ENCODE measurements at regions not wholly inside any gene's neighbourhood (a gene's known extent, or its start where the extent isn't known, plus 50 kb on each side); places are given as distances from the start of the nearest gene placed in this dataset.
"Not testable (repeated sequence)": the region's sequence is repeated elsewhere in the genome, so short reads cannot be mapped to it uniquely, and the experiment has no call there.

DNA sequence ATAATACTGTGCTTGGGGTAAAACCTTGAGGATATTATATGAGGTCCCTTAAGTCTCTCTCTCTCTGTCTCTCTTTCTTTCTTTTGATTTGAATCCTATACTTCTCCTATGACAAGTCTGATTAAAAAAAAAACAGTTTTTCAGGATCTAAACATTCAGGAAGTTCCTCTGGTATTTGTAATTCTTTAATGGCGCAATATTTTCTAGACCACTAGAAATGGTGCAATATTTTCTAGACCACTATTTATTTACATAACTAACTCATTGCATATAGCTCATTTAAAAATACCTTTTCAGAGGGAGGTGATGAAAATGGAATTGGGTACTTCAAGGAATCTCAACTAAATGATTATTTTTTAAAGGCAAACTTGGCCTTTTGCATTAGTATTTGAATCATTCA, 1235.3 kb downstream of the GATA3 start:
- no peak for DNase-seq (ENCODE audit: low spot score)

DNA sequence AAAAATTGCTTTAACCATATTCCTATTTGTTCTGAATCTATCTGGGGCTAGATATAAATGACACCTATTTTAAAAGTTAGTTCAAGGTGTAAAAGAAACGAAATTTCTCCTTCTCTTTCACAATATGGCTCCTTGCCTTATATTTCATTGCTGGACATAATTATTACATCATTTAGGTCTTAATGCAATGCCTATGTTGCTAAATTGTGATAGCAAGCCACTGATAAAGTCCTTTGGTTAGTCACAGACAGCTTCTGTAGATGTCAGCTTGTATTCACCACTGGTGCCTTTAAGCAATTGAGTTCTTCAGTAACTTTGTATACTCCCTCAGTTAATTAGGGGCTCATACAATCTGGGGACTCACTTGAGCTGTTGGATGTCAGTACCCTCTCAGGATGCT, 1236.6 kb downstream of the GATA3 start:
- DNase-seq (ENCODE audit: low spot score) = no peak

DNA sequence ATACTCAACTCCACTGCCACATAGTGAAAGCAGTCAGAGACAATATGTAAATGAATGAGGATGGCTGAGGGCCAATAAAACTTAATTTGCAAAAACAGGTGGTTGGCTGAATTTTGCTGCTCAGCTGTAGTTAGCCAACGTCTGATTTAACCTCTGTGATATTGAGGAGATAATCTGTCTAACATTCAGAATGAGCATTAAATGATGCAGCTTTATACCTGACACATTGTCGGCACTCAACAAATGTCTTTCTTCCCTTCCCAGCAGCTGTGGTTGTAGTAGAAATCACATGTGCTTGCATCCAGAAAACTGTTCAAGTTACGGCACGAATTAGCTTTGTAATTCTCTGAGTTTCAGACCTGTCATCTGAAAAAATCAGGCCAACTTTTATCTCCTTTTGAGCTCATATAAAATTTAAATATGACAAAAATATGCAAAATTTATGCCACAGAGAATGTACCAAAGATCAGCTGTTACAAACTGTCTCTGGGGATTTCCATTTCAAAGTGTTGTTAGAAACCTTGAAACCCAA, 1239.7 kb downstream of the GATA3 start:
- DNase-seq (ENCODE audit: low spot score) = no peak

DNA sequence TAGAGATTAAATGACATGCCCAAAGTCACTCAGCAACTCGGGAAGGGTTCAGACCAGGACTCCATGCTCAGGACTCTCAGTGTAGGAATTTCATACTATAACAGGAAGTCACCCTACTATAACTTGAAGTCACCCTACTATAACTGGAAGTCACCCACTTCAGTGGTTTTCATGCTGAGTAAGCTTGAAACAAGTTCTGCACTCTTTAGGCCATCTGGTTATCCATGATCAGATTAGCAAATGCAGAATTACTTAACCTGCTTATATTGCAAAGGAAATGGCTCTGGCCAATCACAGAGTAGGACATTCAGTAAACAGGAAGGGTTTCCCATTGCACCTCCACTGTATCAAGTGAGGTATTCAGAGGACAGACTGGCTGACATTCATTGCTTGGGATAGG, 1240.4 kb downstream of the GATA3 start:
- DNase-seq (ENCODE audit: low spot score) = no peak

DNA sequence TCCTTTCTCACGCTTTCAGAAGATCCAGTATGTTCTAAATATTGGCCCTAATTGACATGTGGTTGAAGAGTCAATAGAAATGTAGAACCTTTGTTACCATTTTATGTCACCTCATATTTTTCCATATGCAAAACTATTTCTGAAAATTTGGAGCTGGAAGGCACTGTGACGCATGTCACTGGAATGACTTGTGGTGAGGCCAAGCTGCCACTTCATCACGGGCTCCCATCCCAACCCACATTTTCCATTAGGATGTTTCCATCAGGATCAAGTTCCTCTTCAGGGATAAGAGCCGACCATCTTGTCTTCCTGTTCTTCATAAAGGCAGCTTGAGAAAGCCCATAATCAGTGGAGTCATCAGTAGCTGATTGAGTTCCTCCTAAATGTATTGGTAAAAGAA, 1241.7 kb downstream of the GATA3 start:
- DNase-seq (ENCODE audit: low spot score) = no peak

DNA sequence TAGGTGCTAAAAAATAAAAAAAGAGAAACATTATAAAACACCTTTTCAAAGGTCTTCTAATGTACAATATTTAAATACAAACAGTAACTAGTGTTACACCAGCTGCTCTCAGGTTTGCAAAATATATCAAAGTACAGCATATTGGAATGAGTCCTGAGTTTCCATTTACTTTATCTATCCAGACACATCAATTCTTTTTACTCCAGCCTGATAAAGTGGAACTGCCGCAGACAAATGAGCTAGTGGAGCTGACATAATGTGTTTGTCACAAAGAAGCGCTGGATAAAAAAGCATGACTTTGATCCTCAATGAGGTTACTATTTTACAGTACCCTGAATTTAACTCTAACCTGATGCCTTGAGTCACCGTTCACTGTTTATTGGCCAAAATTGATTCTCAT, 1243.1 kb downstream of the GATA3 start:
- no peak for DNase-seq (ENCODE audit: low spot score)

DNA sequence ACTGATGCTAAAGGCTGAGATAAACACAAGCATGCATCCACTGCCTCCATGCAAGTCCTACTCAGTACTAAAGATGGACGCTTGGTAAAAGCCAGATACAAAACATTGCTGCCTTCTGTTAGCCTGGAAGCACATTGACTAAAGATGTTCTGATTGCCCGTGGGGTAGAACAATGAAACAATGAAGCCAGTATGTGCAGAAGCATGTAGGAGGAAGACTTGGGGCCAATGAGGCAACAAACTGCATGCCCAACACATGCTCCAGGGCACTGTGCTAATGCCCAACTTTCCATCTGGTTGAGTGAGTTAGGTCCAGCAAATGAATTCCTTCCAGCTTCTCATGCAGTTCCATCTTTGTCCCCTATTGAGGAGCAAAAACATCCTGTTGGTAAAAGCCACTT, 1245.5 kb downstream of the GATA3 start:
- DNase-seq (ENCODE audit: low spot score) = peak; percentile 5

DNA sequence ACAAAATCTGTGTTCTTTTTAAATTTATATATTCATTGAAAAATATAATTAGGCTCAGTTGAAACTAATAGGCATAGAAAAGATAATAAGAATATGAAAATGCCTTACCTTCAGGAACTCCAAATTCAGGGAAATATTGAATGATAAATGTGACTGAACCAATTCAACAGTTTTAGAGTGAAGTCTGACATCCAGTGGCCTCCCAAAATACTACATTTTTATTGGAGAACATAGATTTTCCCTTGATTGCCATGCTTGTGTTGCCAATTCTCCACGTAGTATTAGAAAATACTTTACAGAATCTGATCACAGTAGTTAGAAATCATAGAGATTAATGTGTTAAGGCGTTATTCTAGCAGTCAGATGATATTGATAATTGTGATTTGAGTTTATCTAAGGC, 1246.7 kb downstream of the GATA3 start:
- DNase-seq (ENCODE audit: low spot score) = peak; percentile 13

DNA sequence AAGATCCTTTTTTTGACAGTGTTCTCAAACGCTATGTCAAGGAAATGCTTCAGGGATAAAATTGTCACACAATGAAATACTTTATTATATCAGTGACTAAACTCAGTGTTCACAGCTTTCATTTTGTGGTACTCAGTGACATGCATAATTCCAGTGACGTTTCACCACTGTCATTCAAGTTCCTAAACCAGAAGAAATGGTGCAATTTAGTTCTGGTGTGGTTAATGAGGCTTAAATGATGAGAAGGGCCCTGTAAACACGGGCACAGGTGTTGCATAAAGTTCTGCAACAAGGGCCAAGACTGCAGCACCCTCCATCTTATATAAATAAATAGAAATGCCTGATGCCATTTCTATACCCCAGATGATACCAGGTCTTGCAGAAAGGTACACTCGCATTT, 1247.1 kb downstream of the GATA3 start:
- DNase-seq (ENCODE audit: low spot score) = no peak

DNA sequence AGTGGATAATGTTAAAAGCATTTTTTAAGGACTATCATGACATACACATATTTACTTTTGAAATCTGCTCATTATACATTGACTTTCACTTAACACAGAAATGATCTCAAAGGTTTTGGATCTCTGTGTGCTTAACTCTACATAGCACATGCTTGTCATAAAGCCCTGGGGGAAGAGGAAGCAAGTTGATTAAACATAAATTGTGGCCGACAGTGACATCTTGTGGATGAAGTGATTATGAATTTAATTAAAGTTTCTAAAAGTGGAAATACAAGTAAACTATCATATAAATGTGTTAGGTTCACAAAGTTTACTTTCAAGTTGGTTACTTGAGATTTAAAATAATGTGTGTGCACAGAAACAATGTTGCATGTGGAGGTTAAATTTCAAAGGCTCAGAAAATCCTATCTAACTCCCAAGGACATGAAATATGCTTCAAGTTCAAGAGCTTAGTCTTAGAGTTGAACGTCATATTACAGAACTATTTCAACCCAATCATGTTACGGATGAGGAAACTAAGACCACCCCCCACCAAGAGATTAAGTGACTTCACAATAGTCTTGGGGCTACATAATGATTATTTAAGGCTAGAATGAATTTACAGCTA, 1247.8 kb downstream of the GATA3 start:
- DNase-seq (ENCODE audit: low spot score) = peak; percentile 29

DNA sequence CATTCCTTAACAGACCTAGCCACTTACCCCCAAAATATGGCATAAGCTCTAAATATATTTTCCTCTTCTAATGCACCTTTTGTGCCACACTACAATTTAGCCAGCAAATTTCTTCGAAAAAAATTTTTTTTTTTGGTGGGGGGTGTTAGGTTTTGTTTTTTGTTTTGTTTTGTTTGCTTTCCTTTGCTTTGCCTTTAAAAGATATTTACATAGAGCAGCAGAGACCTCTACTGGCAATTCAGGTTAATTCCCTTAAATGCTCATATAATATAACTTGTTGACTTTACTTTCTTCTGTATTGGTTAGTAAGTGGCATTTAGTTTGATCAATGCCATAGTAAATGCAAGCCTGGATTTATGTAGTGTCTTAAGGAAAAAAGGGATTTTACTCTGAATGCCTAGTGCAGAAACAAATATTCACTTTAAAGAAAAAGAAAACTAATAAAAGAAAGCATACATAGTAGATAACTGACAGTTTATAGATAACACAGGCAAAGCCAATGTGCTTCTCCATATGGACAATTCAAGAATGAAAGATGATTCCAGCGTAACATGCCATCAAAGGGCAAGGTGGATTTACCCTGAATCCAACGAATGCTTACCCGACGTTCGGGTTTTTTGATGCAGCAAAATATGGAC, 1250.6 kb downstream of the GATA3 start:
- DNase-seq (ENCODE audit: low spot score) = peak; percentile 31

DNA sequence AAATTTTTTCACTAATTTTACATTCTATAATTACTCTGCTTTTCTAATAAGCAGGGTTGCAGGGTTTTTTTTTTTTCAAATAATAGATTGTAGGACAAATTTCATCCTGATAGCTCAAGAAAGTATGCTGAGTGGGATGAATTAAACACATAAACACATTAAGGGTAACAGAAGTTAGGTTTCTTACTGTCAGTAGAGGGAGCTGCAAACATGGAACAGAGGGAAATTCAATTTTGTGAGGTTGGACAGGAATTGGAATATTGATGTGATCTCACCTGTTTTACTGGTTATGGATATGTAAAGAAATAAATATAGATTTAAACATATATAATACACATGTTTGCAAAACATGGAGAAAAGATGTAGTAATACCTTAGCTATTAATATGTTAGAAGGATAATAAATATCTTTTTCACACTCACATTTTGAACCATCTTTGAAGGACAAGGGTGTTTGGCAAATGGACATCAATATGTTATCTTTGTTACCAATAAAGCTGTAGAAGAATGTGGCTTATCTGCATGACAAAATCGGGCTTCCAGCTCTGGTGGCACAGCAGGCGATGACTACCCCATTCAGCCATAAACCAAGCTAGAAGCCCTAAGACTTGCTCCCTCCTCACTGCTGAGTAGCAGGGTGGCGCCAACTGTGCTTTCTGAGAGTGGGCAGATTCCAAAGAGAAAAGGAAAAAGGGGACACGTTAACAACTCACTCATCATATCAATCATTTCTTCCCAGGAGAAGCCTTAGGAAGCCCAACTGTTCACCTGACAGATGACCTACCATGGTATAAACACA, 1257.4 kb downstream of the GATA3 start:
- DNase-seq (ENCODE audit: low spot score) = no peak

DNA sequence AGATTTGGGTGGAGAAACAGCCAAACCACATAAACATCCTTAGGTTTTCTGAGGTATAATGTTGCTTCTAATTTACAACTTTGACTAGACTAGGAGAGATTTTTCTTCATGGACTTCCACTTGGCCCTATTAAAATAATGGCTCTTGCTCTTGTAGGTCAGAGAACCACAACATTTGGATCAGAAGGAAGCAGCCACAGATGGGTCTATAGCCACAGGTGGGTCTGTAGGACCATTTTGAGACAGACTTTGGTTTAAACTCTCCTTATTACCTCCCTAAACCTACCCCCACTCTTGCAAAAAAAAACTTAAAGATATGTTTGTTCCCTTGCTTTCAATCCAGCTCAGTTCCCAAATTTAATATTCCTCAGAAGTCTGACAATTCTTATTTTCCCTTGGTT, 1260.8 kb downstream of the GATA3 start:
- no peak for DNase-seq (ENCODE audit: low spot score)

DNA sequence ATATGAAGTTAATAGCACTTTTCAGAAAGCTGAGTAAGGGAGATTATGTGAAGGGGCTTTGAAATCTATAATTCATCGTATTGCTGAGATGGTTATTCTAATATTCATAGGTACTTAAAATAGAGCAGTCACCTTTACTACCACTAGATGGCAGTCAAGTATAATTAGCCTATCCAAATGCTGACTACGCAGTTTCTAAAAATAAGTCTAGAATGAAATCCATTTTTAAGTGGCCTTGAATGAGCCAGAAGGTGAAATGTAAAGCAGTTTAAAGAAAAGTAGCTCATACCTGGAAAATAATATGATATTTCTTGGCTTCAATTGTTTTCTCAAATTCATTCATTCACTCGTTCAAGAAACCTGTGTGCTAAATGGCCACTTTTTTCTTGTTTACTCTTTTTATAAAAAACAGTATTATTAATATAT, 1277.1 kb downstream of the GATA3 start:
- DNase-seq (ENCODE audit: low spot score) = peak; percentile 74

DNA sequence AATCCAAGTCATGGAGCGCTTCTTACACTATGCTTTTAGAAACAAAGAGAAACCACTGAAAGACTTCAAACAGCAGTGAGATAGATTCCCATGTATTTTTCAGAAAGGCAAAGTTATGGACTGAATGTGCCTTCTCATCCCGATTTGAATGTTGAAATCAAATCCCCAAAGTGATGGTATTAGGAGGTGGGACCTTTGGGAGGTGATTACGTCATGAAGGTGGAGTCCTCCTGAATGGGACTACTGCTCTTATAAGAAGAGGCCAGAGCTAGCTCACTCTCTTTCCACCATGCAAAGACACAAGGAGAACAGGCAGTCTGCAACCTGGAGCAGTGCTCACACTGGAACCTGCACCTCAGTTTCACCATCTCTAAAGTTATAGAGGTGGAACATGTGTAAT, 1279.8 kb downstream of the GATA3 start:
- DNase-seq (ENCODE audit: low spot score) = no peak

DNA sequence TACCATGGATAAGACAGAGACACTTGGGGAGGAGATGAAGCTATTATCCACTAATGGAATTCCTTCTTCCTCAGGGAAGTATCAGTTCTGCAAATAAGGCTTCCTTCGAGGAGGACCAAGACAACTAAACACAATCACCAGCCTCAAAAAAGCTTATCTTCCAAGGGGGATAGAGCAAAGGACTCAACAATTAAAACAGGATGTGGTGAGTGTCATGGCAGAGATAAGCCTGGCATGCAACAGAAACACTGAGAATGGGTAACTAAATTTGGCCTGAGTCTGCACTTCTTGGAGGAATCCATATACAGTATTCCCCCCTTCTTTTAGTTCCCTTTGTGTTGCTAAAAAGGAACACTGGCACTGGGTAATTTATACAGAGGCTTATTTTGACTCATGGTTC, 1285.2 kb downstream of the GATA3 start:
- no peak for DNase-seq (ENCODE audit: low spot score)

DNA sequence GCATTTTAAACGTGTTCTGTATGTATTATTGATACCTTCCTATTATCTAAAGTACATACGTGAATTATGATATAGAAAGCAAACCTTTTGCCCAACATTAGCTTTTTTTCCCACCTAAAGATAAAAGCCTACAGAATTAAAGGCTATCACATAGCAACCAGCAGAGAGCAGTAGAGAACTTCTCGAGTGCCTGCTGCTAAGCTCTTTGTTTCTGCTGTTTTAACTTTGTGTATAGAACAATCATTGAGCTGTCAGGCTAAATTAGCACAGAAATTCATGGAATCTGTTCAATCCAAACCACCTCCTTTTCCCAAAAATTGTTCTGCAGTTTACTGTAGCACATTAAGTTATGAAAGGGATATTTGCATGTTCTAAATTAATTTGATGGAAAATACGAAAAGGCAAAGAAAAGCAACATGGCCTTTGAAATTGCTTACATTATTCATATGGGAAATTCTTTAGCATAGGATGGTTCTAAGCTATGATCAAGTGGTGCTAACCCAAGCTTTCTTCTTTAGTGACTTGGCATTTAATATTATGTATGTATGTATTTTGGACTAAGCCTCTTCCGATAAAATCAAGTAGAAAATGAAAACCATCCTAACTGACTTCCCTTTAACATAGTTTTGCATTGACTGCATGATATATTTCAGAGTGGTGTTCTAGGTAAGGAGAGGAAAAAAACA, 1288.5 kb downstream of the GATA3 start:
- DNase-seq (ENCODE audit: low spot score) = peak; percentile 13

DNA sequence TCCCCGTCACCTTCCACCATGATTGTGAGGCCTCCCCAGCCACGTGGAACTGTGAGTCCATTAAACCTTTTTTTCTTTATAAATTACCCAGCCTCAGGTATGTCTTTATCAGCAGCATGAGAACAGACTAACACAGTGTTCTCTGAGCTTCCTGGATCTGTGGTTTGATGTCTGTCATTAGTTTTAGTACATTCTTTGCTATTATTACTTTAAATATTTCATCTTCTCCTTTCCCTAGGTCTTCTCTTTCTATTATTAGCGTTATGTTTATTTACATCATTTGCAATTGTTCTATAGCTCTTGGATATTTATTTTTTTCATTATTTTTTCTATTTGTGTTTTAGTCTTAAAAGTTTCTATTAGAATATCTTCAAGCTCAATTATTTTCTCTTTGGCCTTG, 1293.4 kb downstream of the GATA3 start:
- not testable (repeated sequence) for DNase-seq (ENCODE audit: low spot score)

DNA sequence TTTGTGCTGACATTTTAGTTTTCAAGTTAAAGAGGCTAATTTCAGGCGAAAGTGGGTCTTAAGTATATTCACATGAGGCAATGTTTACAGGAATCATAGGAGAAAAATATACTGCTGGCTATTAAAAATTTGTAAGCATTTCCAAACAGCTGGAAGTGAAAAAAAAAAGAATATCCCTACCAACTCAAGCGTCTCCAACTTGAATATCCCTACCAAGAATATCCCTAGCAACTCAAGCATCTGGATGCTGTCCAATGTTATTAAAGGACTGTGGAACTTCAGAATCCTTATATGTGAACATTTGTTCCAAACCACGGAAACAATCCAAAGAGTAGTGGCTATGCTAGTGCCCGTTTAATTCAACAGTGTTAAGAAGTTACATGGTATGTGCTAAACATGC, 1303.0 kb downstream of the GATA3 start:
- DNase-seq (ENCODE audit: low spot score) = no peak

DNA sequence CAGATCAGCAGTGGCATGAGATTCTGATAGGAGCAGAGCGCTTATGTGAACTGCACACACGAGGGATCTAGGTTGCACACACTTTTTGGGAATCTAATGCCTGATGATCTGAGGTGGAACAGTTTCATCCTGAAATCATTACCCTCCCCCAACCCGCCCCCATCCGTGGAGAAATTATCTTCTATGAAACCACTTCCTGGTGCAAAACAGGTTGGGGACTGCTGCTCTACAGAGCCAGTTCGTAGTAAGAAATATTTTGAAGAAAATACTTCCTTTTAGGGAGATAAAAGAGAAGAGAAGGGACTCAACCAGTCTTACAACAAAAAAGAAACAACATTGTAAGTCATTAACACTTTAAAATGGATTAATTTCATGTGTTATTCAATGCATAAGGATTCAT, 1308.2 kb downstream of the GATA3 start:
- no peak for DNase-seq (ENCODE audit: low spot score)

DNA sequence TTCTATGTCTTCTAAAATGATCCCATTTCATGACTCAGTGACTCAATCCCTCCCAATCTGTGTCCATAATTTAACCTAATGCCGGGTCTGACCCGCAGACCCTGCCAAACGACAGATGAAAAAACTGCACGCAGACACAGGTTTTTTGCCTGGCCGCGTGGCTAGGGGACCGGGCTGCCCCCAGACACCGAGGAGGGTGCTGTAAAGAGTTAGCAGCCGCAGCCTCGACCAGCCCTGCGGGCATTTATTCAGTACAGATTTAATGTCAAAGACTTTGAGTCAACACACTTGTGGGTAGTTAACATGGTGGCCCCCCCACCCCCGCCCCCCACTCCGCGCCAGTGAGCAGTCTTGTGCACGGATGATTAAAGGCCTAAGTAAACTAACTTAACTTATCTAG, 1324.7 kb downstream of the GATA3 start:
- DNase-seq (ENCODE audit: low spot score) = no peak

DNA sequence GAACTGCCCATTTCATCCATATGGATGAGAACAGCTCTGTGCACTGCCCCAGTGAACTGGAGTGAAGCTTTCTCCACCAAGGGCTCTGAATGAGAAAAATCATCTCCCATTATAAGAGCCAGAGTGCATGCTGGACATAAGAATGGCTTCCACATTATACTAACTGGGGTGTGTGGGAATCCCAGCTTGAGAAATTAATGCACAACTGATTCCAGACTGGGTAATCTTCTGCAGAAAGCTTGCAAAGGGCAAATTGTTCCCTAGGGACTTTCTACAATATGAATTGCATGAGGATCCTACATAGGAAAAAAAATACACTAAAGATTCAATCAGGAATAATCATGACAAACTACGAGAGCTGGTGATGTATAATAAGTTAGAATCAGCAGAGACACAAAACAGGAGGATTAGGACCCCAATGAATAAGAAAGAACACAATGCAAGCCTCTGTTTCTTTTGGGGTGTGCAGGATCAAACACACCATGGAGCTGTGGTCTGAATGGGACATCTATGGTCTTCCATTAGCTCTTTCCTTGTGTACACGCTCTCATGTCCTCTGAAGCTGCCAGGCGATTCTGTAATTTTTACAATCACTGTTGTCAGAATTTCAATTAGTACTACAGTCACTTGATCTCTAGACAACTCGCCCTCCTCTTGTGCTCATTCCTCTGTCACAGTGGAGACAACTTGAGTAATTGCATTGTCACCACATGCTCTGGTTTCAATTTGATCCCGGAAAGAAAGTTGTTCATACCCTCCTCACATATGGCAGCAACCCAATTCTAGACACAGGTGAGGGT, 1327.4 kb downstream of the GATA3 start:
- no peak for DNase-seq (ENCODE audit: low spot score)

Measured in COLO829 (cell line).